ENCODE measurements at regions not wholly inside any gene's neighbourhood (a gene's known extent, or its start where the extent isn't known, plus 50 kb on each side); places are given as distances from the start of the nearest gene placed in this dataset.

DNA sequence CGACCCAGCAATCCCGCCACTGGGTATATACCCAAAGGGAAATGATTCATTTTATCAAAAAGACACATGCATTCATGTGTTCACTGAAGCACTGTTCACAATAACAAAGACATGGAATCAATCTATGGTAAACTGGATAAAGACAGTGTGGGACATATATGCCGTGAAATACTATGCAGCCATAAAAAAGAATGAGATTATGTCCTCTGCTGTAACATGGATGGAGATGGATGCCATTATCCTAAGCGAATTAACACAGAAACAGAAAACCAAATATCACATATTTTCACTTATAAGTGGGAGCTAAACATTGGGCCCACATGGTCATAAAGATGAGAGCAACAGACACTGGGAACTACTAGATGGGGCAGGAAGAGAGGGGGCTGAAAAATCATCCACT lies 345.0 kb downstream of the UQCRFS1 start:
- TF ChIP-seq, protein P1, sequence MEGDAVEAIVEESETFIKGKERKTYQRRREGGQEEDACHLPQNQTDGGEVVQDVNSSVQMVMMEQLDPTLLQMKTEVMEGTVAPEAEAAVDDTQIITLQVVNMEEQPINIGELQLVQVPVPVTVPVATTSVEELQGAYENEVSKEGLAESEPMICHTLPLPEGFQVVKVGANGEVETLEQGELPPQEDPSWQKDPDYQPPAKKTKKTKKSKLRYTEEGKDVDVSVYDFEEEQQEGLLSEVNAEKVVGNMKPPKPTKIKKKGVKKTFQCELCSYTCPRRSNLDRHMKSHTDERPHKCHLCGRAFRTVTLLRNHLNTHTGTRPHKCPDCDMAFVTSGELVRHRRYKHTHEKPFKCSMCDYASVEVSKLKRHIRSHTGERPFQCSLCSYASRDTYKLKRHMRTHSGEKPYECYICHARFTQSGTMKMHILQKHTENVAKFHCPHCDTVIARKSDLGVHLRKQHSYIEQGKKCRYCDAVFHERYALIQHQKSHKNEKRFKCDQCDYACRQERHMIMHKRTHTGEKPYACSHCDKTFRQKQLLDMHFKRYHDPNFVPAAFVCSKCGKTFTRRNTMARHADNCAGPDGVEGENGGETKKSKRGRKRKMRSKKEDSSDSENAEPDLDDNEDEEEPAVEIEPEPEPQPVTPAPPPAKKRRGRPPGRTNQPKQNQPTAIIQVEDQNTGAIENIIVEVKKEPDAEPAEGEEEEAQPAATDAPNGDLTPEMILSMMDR (IDR thresholded peaks at IDR 0.05): no peak
- no peak for TF ChIP-seq POLR2AphosphoS5 (IDR thresholded peaks at IDR 0.05)
- no peak for TF ChIP-seq POLR2A (IDR thresholded peaks at IDR 0.05)

Measured in sigmoid colon (tissue), 4 donors.